Esophagus muscularis mucosa (tissue), 3 donors: ENCODE measurements at regions not wholly inside any gene's neighbourhood (a gene's known extent, or its start where the extent isn't known, plus 50 kb on each side); places are given as distances from the start of the nearest gene placed in this dataset.

Experiments used
- EP300 ChIP-seq: sonication (generic); formaldehyde crosslinking; IDR thresholded peaks from one replicate; pipeline ENCODE4 v1.6.1; 2017; ENCODE audit warnings: antibody characterized with exemption
- POLR2A ChIP-seq: fragments of 450-650 bp; IDR thresholded peaks from one replicate; pipeline ENCODE4 v1.6.1; 2017; ENCODE audit warnings: antibody characterized with exemption, moderate library complexity, mild to moderate bottlenecking, low read depth
- POLR2AphosphoS5 ChIP-seq, 2 donors: sonication (generic); formaldehyde crosslinking; IDR thresholded peaks; one replicate each; pipeline ENCODE4 v1.6.1; 2017; ENCODE audit warnings: antibody characterized with exemption in 2 of 2

- TF ChIP-seq EP300: no peak
- TF ChIP-seq POLR2A: no peak
- no peak for TF ChIP-seq POLR2AphosphoS5 (IDR thresholded peaks at IDR 0.05)
These were observed 1273.0 kb downstream of the EFNA5 start for GRCh38 chr5:106397700-106398099.
